ENCODE measurements at regions not wholly inside any gene's neighbourhood (a gene's known extent, or its start where the extent isn't known, plus 50 kb on each side); places are given as distances from the start of the nearest gene placed in this dataset.
A peak's percentile ranks its signal among the peaks of the same experiment; 100 is the strongest.
"Not testable (repeated sequence)": the region's sequence is repeated elsewhere in the genome, so short reads cannot be mapped to it uniquely, and the experiment has no call there.

DNA sequence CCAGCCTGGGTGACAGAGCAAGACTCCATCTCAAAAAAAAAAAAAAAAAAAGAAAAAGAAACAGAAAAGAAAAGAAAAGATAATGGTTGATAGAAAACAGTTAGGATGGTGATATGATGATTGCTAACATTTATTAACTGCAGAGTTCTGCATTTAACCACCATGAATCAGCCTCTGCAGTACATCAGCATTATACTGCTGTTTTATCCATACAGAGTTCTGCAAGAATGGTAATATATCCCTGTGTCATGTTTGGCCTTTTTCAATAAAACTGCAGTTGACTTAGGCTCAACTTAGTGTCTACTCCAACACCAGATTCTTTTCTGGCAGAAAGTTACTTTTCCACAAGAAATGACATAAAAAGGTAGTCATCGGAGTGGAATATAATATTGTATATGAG is 62.6 kb downstream of the DUSP6 start:
- DNase-seq = no peak

DNA sequence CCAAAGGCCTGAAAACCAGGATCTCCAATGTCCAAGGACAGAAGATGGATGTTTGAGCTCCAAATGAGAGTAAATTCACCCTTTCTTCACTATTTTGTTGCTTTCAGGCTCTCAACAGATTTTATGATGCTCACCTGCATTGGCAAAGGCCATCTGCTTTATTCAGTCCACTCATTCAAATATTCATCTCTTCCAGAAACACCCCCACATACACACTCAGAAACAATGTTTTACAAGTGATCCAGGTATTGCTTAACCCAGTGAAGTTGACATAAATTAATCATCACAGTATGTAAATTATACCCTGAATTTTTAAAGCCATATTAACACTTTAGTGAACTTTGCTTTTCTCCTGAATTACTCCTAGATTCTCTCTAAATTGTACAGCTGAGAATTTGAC is 63.3 kb downstream of the DUSP6 start:
- no peak for DNase-seq

DNA sequence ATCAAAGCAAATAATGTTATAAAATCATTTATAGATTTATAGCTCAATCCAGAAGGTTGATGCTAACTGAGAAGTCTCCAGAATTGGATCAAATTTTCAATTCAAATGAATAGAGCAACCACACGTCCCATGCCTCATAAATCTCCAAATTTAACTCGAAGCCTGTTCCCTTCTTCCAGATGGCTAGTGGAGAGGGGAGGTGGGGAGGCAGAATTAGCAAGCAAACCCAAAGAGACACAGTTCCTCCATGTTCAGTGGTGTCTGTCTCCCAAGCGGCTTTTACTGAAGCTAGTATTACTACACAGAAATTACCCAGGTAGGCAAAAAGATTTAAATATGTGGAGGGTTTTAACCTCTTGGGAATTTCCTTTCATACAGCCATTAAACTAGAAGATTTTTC is 65.8 kb downstream of the DUSP6 start:
- peak in 1 of 2 experiments; percentile 21 for DNase-seq

DNA sequence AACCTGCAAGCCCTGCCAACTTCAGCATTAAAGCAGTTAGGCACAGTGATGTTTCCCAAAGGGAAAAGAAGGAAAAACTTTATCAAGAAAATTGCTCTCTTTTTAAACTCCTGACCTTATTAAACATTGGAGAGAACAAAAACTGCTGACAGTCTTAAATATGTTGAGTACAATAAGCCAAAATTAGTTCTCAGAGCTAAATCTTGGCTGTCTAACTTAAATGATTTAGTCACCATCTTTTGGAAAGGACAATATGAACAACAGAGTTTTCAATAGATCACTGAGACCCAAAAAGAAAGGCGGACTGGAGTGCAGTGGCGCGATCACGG is 70.8 kb downstream of the DUSP6 start:
- no peak for DNase-seq

GRCh38 chr12:89280833-89281538 is 71.3 kb downstream of the DUSP6 start:
- no peak for DNase-seq

DNA sequence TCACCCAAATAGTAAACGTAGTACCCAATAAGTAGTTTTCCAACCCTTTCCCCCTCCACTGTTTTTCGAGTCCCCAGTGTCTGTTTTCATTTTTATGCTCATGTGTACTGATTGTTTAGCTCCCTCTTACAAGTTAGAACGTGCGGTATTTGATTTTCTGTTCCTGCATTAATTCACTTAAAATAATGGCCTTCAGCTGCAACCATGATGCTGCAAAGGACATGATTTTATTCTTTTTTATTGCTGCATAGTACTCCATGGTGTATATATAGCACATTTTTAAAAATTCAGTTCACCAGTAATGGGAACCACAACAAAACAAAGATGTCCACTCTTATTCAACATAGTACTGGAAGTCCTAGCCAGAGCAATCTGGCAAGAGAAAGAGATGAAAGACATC is 72.8 kb downstream of the DUSP6 start:
- DNase-seq = no peak

DNA sequence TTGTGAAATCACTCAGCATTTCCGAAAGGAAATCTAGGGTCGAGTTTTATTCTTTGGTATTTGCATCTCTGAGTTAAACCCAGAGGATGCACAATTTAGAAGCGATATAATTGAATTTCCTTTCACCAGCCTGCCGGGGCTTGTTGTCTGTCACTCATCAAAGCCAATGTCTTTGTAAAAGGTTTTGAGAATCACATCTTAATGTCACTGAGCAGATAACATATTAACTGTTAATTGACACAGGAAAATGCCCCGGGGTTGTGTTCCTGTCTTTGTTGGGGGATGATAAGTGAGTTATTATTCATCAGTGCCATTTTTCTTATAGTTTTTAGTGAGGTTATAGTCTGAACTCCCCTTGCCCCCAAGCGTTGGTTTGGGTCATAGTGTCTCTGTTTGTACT is 73.4 kb downstream of the DUSP6 start:
- DNase-seq = no peak

- no peak for DNase-seq
Observed at GRCh38 chr12:89278169-89278568, 74.1 kb downstream of the DUSP6 start.

- no peak for DNase-seq
Observed at GRCh38 chr12:89276860-89277259, 75.4 kb downstream of the DUSP6 start.

GRCh38 chr12:89273525-89273924 is 78.8 kb downstream of the DUSP6 start:
- no peak for DNase-seq

DNA sequence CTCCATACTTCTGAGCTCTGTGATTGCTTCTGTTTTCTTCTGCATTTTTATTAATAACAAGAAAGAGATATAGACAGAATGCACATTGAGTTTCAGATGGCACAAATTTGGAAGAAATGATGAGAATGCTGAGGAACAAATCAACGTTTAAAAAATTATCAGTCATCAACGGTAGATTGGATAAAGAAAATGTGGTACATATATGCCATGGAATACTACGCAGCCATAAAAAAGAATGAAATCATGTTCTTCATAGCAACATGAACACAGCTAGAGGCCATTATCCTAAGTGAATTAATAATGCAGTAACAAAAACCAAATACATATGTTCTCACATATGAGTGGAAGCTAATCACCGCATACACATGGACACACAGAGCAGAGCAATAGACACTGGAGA is 81.8 kb downstream of the DUSP6 start:
- DNase-seq = no peak

- no peak for DNase-seq
Observed at GRCh38 chr12:89269174-89269573, 83.1 kb downstream of the DUSP6 start.

GRCh38 chr12:89267404-89267803 is 84.9 kb downstream of the DUSP6 start:
- DNase-seq = no peak

DNA sequence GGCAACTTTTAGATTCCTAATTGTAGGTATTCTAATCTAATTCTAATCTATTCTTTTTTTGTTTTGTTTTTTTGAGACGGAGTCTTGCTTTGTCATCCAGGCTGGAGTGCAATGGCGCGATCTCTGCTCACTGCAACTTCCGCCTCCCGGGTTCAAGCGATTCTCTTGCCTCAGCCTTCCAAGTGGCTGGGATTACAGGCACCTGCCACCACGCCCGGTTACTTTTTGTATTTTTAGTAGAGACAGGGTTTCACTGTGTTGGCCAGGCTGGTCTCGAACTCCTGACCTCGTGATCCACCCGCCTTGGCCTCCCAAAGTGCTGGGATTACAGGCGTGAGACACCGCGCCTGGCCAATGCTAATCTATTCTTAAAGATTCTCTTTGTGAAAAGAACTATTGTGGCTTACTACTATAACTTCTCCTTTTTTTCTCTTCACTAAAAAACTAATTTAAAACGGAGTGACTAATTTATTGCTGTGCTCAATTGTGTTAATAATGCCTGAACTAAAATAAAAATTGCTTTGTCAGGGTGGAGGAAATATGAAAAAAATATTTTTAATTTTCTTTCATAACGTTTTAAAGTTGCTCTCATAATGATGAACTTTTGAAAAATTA is 85.6 kb downstream of the DUSP6 start:
- not testable (repeated sequence) for DNase-seq

GRCh38 chr12:89264837-89265236 is 87.5 kb downstream of the DUSP6 start:
- DNase-seq = no peak

DNA sequence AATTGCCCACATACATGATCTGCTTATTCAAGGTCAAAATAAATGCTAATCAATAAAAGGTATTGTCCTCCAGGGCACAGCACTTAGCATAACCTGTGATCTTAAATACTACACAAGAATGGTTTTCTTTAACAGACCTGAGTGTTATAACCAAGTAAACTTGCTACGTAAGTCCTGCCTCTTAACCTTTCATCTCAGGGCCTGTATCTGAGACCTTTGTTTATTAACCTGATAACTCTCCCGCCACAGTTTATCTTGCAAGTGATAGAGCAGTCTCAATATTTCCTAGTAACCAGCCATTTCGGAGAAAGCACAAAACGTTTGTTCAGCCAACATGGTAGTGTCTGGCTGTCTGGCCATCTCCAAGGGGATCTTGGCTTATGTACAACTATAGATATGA is 88.4 kb downstream of the DUSP6 start:
- no peak for DNase-seq

DNA sequence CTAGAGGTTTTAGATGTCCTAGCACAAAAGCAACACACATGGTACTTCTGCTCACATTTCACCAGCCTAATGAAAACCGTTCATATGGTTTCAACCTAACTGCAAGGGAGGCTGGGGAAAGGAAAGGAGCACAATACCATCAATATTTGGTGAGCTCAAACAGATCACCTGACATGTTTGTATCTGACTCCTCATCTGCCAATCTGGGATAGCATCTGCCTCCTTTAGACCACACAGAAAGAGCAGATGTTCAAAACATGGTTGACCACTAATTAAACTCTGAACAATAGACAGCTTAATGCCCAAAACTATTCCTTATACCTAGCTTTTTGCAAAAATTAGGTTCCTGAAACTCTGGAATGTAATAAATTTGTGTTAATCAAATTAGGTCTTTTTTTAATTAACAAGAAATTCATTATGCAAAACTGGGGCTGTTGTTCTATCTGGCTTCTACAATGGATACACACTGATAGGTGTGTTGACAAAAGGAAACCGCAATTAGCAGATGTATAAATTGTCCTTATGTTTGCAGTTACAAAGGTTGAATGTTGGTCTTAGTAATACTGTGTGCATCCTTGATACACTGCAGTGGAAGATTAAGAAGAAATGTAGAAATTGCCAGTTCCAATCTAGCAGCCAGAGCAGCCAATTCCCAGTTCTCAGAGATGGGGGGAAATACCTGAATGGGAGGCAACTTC is 89.3 kb downstream of the DUSP6 start:
- DNase-seq = no peak

GRCh38 chr12:89261982-89262381 is 90.3 kb downstream of the DUSP6 start:
- no peak for DNase-seq

GRCh38 chr12:89260841-89261637 is 91.3 kb downstream of the DUSP6 start:
- DNase-seq = no peak

DNA sequence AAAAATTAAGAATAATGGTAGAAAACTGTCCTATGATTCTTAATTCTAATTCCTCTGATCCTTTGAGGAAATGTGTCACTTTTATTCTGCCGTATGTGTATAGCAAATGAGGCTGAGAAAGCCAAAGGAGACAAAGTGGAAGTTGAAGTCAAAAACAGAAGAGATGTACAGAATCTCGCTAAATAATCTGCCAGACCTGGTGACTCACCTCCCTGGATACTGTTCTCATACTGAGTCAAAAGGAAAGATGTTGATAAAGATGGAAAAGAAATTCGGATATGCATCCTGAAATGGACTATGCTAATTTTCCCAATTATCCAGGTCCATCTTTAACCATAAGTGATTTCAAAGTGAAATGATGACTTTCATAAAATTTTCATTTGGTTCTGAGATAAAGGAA is 92.5 kb downstream of the DUSP6 start:
- no peak for DNase-seq

DNA sequence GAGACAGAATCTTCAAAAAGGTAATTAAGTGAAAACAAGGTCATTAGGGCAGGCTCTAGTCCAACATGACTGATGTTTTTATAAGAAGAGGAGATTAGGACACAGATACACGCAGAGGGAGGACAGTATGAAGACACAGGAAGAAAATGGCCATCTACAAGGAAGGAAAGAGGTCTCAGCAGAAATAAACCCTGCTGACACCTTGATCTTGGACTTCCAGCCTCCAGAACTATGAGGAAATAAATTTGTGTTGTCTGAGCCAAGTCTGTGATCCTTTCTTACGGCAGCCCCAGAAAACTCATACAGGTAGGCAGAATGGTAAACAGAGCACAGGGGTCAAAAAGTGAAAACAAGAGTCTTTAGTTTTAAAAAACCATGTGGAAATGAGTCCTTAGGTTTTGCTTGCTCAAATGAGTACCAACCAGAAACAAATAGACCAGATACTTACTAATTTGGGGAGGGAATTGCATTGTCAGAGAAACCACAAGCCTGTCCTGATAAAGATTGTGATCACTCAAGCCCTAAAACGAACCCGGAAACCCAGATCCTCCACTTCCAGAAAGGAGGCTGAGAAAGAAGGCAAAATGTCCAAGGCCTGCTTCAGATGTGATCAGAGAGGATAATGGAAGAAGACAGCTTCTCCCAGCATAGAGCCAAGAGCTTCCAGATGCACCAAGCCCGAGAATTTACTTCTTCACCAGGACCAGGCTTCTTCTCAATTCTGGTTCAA is 93.9 kb downstream of the DUSP6 start:
- no peak for DNase-seq

- no peak for DNase-seq
Observed at GRCh38 chr12:89257340-89257739, 95.0 kb downstream of the DUSP6 start.

- no peak for DNase-seq
Observed at GRCh38 chr12:89256060-89256459, 96.2 kb downstream of the DUSP6 start.
